ENCODE measurements at regions not wholly inside any gene's neighbourhood (a gene's known extent, or its start where the extent isn't known, plus 50 kb on each side); places are given as distances from the start of the nearest gene placed in this dataset.
"Not testable (repeated sequence)": the region's sequence is repeated elsewhere in the genome, so short reads cannot be mapped to it uniquely, and the experiment has no call there.

GRCh38 chr3:196135693-196136639 is 54.1 kb upstream of the TFRC start:
- peak; percentile 27 for ATAC-seq
- no peak for DNase-seq
- Mint-ChIP-seq H3K4me1 (peaks cover 7% of the 10 kb centered on the region), H3K27ac (peak overlapping the region; percentile 24), H3K27me3 (no peaks in the 10 kb centered on the region), H3K9me3 (ENCODE audit: low read depth) (no peaks in the 10 kb centered on the region), H3K4me3 (no peak overlapping the region), H3K36me3 (no peaks in the 10 kb centered on the region)
- CTCF ChIA-PET: interaction anchor here (0.7 to 1.1 kb wide), 2 partner anchors 10 to 44 kb away, joined by 3 read pairs; no protein-coding TSS in a partner anchor

DNA sequence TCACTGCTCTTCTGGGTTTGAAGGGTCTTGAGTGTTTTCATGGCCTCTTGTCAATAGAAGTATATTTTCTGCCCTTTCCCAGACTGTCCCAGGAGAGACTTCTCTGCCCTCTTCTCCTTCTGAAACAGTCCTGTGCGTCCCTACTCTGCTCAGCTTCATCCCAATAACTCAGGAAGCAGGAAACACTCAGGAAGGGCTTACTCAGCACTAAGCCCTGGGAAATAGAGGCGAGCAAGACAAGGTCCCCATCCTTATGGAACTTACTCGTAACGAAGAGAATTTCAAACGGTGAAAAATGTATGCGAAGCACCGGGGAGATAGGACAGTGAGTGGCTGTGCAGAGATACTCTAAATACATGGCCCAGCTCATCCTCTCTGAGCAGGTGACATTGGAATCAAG is 52.8 kb upstream of the TFRC start:
- no peak overlapping the region for H3K4me3 Mint-ChIP-seq
- H3K9me3 Mint-ChIP-seq (ENCODE audit: low read depth): no peaks in the 10 kb centered on the region
- ATAC-seq: no peak
- H3K27me3 Mint-ChIP-seq: no peaks in the 10 kb centered on the region
- H3K4me1 Mint-ChIP-seq: peaks cover 12% of the 10 kb centered on the region
- no peak for DNase-seq
- CTCF ChIA-PET: interaction anchor here (1.0 kb wide), 1 partner anchor 23 kb away, joined by 4 read pairs; no protein-coding TSS in a partner anchor
- H3K36me3 Mint-ChIP-seq: no peaks in the 10 kb centered on the region
- H3K27ac Mint-ChIP-seq: no peak overlapping the region

DNA sequence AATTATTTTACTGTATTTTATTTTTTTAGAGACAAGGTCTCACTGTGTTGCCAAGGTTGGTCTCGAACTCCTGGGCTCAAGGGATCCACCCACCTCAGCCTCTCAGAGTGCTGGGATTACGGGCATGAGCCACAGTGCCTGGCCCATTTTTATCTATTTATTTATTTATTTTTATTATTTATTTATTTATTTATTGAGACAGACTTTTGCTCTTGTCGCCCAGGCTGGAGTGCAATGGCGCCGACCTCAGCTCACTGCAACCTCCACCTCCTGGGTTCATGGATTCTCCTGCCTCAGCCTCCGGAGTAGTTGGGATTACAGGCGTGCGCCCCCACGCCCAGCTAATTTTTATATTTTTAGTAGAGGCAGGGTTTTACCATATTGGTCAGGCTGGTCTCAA is 52.0 kb upstream of the TFRC start:
- not testable (repeated sequence) for H3K27ac Mint-ChIP-seq; H3K9me3 Mint-ChIP-seq (ENCODE audit: low read depth); DNase-seq; H3K36me3 Mint-ChIP-seq; H3K4me3 Mint-ChIP-seq; H3K27me3 Mint-ChIP-seq; ATAC-seq
- H3K4me1 Mint-ChIP-seq: peaks cover 14% of the 10 kb centered on the region
- CTCF ChIA-PET: interaction anchor here (1.0 kb wide), 1 partner anchor 22 kb away, joined by 4 read pairs; no protein-coding TSS in a partner anchor

- Mint-ChIP-seq H3K4me1 (peaks cover 34% of the 10 kb centered on the region), H3K27me3 (no peaks in the 10 kb centered on the region), H3K4me3 (no peak overlapping the region), H3K36me3 (no peaks in the 10 kb centered on the region), H3K27ac (no peak overlapping the region), H3K9me3 (ENCODE audit: low read depth) (no peaks in the 10 kb centered on the region)
- CTCF ChIA-PET: interaction anchor here (1.4 kb wide), 1 partner anchor 10 kb away, joined by 3 read pairs; no protein-coding TSS in a partner anchor
- ATAC-seq: no peak
- DNase-seq: no peak
Observed at GRCh38 chr3:196131921-196132320, 50.0 kb upstream of the TFRC start.

All from activated CD8-positive, alpha-beta memory T cell treated with anti-CD3 and anti-CD28 coated beads, Interleukin-2, amount 10 ng/mL, durations not matched to agents 7 days and 5 days (primary cell).